COLO668 (cell line): ENCODE measurements at regions not wholly inside any gene's neighbourhood (a gene's known extent, or its start where the extent isn't known, plus 50 kb on each side); places are given as distances from the start of the nearest gene placed in this dataset.

Experiments used
- DNase-seq: peaks from one replicate; lab custom pipeline; 2025; ENCODE audit not compliant: unreplicated experiment; lab: John Stamatoyannopoulos, UW

DNA sequence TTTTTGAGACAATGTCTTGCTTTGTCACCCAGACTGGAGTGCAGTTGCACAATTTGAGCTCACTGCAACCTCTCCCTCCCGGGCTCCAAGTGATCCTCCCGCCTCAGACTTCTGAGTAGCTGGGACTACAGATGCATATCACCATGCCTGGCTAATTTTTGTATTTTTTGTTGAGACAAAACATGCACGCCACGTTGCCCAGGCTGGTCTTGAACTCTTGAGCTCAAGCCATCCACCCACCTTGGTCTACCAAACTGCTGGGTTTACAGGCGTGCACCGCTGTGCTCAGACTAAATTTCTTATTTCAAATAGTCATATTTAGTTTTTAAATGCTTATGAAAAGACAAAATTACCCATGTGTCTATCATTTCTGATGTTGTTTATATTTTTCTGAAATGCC lies 2324.1 kb downstream of the MAT2B start:
- no peak for DNase-seq

DNA sequence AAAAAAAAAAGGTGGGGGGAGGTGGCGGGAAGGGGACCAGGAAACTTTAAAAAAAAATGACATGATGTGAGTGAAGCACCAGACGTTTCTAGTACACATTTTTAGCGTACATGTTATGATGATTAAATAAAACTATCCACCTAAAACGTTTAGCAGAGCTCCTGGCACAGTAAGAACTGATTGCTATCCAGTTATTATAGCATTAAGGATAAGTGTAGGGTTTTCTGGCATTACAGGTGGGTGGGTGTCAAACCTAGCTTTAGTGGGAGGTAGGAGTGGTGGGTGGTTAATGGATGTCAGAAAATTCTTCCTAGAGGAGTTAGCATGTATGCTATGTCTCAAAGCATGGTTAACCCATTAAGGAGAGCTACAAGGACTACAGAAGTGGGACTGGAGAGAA lies 2329.5 kb downstream of the MAT2B start:
- no peak for DNase-seq

DNA sequence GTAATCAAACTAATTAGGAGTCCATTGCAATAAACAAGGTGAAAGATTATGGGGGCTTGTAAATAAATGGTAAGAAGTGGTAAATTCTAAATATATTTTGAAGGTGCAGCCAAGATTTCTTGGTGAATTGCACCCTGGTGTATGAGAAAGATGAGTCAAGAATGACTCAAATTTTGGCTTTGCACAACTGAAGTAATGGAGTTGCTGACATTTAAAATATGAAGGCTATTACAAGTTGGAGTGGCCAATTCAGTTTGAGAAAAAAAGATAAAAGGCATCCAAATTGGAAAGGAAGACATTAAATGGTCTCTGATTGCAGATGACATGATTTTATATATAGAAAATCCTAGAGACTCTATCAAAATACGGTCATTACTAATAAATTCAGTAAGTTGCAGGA lies 2330.6 kb downstream of the MAT2B start:
- no peak for DNase-seq

DNA sequence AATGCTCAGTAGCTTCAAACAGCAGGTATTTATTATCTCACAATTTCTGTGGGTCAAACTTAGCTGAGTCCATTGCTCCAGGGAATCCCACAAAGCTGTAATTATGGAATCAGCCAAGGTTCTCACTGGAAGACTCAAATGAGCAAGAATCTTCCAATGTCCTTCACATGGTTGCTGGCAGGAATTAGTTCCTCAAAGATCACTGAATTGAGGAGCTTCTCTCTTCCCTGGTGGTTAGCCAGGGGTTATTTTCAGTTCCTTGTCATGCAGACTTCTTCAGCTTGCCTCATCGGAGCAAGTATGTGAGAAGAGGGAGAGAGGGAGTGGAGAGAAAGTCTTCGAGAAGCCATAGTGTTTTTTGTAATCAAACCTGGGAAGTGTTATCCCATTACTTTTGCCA lies 2331.9 kb downstream of the MAT2B start:
- DNase-seq = no peak

DNA sequence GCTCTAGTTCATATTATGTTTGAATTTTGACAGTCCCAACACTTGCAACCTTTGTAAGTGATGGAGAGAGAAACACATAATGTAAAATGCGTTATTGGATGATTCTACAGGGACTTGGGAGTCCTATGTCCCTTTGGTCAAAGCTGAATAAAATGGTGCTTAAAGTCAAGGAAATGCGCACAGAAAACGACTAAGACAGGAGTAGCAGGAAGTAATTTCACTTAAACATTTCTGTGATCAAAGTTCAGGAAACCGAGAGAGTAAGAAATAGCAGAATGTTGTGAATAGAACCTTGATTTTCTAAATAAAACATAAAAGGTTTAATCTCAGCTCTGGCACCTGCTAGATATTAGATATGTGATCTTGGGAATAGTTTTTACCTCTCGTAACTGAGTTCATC lies 2339.2 kb downstream of the MAT2B start:
- DNase-seq = no peak

DNA sequence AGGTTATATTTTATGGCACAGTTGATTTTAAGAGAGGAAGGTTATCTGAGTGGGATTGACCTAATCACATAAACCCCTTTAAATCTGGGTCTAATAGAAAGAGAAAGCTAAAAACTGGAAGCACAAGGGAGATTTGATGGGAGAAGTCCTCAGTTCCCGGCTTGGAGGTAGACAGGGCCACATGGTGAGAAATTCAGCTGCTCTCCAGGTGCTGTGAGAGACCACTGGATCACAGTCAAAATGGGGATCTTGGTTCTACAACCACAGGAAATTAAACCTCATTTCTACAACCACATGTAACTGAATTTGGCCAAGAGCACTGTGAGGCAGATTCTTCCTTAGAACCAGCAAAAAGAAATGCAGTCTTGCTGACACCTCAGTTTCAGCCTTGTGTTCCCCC lies 2352.7 kb downstream of the MAT2B start:
- DNase-seq = no peak

DNA sequence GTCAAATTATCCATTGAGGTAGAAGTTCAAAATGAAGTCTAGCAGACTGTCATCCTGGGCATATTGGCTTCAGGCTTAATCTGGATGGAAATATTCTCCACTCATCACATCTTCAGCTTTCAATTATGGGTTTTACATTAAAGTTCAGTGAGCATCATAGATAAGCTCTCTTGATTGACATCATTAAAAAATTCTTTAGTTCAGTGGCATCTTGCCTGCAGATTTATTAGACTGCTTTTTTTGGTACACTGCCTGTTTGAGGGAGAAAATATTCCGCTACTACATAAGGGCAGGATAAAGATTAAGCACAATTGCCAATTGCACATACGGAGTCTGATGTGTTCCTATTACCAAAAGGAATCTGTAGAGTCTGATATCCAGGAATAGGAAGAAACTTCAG lies 2353.8 kb downstream of the MAT2B start:
- DNase-seq = no peak

DNA sequence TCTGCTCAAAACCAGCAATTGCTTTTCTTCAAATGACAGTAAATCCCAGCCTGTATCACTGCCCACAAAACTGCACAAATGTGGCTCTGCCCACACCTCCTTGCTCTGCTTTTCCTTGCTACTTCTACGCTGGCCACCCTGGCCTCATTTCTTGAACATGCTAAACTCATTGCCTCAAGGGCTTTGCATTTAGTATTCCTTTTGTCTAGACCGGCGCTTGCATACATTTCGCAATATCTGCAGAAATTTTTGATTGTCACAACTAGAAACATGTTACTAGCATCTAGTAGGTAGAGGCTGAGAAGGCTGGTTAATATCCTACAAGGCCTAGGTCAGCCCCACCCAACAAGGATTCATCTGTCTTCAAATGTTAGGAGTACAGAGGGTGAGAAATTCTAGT lies 2357.8 kb downstream of the MAT2B start:
- no peak for DNase-seq

DNA sequence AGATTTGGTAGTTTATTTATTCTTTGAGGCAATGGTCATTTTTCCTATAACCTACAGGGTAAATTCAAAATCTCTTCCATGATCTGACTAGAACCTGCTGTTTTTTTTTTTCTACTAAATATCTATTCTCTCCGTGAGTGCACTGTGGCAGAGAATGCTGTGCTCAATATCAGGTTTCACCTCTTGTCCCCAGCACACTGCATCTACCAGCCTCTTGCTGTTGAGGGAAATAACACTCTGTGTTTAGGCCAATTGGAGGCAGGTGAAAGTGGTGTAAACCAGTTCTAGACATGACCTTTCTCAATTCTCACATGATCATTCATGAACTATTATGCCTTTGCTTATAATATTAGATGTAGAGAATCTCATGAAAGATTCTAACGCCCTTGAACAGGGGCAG lies 2365.9 kb downstream of the MAT2B start:
- no peak for DNase-seq

DNA sequence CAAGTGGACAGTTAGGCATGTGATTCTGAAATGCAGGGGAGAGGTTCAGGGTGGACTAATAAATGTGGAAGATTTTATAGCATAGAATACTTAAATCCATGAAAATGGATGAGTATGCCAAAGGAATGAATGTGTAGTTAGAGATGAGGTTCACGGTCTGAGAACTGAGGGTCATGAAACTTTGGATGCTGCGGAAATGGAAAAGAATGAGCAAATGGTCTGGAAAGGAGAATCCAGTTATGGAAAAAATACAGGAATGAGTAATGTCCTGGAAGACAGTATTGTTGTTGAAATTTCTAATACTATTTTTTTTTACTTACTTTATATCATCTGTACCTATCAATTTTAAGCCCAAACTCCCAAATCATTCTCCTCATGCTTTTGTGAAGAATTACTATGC lies 2369.4 kb downstream of the MAT2B start:
- DNase-seq = no peak

DNA sequence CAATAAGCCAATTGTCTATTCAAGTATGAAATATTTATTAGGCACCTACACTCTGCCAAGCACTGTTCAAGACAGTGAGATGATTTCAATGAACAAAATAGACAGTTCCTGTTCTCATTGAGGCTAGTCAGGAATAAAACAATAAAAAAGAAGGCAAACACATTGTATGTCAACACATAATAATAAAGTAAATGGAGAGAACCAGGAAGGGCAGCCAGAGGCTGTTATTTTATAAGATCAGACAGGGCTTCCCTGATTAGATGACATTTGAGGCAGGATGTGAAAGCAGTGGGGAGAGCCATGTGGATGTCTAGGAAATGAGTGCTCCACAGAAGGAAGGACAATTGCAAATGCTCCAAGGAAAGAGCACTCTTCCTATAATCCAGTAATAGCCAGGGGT lies 2371.1 kb downstream of the MAT2B start:
- no peak for DNase-seq

DNA sequence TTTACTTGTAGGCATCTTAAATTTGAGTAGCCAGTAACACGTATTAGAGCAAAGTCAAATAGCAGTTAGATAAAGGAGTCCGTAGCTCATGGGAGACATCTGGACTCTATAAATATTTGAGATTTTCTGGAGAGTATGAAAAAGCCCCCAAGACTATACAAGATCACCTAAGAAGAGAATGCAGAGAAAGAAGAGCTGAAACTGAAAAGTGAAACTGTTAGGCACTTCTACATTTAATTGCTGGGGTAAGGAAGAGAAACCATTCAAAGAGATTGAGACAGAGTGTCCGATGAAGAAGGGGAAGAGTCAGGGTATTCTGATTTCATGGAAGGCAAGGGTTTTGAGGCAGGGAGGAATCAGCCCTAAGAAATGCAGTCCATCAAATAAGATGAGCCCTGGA lies 2372.1 kb downstream of the MAT2B start:
- no peak for DNase-seq

DNA sequence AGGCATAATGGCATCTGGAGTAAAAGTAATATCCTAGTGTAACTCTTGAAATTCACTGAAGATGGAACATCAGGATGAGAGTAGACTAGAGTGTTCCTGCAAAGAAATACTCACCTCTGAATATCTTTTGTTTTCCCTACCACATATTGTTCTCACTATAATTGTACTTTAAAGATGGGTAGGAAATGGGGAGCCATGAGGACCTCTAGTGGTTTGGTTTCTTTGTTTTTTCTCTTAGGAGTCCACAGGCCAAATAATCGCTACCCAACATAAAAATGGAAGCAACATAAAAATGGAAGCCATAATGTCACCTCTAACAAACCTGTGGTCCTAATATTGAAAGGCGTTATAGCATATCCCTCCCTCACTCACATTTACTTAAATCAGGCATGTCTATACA lies 2375.8 kb downstream of the MAT2B start:
- no peak for DNase-seq

DNA sequence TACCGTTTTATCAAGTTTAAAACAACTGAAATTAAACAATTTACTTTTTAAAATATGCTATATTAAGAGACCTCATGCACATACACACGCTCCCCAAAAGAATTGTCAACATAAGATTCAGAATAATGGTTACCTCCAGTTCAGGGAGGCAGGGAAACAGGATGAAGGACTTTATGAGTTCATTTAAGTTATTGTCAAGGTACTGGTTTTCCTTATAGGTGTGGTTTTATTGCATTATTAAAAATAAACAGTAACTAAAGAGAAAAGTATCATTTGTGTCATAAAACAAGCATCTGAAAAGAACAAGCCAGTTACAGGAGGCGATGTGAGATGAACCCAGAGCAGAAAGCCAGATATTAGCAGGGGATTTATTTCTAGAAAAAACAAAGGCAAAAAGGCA lies 2376.7 kb downstream of the MAT2B start:
- no peak for DNase-seq

DNA sequence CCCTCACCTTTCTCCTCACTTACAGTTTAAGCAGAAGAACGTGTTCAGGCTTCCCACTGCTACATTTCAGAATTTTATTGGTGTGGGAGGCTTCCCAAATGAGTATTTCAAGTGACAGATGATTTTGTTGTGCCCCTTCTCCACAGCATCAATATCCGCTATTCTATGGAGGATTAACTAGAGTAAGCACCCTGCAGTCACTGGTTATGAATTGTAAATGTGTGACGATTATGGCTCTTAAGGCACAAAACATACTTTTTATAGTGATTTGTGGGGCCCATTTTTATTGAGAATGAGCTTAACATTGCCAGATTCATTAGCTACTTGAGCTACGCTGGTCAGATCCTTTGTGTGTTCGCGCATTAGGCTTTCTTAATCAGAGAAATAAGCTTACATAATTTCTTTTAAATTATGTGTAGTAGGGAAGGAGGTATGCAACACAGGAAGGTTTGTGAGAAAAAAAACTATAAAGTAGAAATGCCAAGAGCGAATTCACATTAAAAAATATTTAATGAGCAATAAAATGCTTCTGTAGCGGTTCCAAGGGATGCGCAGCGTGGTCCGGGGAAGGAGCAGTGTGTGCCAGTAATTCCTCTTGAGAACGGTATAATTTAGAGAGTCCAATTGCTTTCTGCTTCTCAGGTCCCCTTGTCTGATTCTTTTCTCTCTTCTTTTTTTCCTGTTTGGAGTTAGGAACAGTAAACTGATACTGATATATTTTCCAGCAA lies 2380.4 kb downstream of the MAT2B start:
- no peak for DNase-seq

DNA sequence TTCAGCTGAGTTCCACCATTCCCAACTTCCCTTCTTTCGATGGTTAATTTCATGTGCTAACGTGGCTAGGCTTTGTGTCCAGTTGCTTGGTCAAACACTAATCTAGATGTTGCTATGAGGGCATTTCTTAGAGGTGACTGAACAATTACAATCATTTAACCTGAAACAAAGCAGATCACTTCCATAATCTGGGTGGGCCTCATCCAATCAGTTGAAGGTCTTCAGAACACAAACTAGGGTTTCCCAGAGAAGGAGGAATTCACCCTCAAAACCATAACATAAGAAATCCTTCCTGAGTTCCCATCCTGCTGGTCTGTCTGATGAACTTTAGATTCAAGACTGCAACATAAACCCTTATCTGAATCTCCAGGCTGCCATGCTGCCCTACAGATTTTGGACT lies 2381.7 kb downstream of the MAT2B start:
- no peak for DNase-seq

DNA sequence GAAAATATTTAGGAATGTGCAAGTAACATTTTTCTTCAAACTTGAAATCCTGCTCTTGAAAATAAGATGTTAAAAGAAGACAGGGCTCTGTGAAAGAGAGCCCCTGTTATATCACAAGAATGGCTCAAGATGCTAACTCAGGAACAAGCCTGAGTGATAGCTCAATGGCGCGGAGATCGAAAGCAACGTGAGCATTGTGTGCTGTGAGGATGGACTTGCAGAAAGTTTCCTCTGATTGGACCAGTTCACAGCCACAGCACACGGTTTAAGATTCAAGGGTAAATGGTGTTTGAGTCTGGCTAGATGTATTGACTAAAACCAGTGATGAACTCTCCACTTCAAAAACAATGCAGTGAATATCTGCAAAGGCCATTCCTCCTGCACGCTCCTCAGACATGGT lies 2387.0 kb downstream of the MAT2B start:
- DNase-seq = no peak

DNA sequence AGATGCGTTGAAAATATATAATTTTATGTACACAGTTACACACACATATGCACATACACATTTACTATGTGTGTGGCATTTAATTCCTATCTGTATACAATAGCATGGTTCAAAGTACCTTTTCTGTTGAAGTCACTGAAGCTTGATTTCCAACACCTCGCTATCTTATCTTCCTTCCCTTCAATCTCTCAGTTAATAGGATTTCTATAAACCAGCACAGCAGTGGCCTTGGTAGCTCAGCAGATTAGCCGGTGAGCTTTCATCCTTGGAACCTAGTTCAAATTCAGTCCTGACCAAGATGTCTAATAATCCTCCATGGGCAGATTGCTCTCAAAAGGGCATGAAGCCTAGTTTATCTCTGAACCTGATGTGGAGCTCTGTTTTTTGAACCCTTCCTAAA lies 2389.5 kb downstream of the MAT2B start:
- no peak for DNase-seq

DNA sequence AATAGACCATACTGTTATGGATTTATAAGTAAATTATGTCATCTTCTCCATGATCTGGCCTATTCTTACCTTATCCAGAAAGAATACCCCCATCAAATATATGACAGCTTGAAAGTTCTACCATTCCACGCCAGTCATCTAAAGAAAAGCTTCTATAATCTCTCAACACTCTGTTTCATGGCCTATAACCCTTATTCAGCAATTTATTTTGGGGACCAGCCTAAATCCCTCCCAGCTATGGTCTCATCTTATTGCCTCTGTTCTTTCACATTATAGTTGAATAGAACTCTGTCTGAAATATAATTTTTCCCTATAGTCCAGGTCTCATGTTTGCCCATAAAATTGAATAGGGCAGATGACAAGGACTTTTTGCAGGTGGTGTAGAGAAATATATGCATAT lies 2387.6 kb upstream of the WWC1 start:
- DNase-seq = no peak

DNA sequence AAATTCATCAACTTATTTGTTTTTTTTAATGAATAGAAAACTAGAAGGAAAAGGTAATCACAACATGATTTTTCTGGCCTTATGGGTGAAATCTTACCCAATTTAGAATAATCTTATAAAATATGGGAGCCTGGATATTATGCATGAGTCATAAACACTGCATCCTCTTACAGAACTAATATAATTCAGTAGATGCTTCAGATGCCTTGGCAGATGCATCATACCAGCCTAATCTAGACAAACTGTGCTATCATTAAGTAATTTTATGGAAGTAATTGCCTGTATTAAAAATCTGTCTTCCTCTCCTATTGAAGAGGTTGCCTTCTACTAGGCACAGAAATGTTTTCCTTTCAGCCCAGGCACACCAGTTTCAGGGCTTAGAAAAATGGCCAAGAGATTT lies 2384.6 kb upstream of the WWC1 start:
- DNase-seq = no peak

DNA sequence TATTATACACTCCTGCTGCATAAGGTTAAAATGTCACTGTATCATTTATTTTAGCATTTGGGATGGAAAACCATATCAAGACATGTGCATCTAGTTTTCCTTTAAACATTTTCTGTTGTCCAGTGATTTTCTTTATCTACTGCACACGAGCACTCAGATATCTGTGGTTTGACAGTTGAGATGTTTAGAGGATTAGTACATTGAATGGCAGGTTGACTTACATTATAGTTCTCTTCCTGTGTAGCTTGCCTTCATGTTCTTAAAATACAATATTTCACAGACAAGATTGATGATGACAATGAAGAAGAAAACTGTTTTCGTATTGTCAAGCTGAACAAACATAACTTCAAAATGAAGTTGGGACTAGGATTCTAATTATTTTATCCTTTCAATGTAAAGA lies 2378.4 kb upstream of the WWC1 start:
- no peak for DNase-seq

DNA sequence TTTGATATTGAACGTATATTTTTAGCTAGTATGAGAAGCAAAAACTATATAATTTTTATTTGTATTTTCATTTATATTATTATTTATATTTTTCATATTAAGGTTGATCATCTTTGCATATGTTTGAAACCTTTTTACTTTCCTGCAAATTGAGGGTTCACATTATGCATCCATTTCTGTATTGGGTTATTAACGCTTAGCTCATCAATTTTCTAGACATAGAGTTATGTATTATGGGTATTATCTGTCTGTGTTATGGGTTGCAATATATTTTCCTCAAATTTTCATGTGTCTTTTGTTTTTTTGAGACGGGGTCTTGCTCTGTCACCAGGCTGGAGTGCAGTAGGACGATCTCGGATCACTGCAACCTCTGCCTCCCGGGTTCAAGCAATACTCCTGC lies 2377.0 kb upstream of the WWC1 start:
- DNase-seq = no peak

DNA sequence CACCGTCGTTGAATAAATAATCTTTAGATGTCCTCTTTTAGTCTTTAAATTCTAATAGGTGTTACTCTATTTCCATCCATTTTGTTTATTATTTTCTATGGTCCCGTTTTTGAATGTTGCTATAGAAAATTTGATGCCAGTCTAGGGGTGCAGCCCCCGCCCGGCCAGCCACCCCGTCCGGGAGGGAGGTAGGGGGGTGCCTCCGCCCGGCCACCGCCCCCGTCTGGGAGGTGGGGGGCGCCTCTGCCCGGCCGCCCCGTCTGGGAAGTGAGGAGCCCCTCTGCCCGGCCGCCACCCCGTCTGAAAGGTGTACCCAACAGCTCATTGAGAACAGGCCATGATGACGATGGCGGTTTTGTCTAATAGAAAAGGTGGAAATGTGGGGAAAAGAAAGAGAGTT lies 2372.2 kb upstream of the WWC1 start:
- DNase-seq = no peak

DNA sequence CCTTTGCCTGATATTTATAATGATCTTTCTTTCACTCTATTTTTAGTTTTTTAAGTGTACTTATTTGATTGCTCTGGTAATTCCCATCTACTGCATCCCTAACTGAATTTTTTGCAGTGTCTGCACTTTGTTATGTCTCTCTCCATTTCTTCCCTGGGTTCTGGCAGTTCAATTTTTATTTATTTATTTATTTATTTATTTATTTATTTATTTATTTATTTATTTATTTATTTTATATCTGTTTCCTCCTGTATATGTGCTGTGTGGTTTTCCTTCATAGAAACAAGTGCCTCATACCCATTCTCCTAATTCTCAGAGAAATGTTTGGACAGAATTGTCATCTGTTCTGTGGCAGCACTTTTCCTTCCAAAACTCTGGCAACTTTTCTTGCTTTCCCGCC lies 2370.8 kb upstream of the WWC1 start:
- DNase-seq = no peak
